SK-N-SH (cell line): ENCODE measurements at regions not wholly inside any gene's neighbourhood (a gene's known extent, or its start where the extent isn't known, plus 50 kb on each side); places are given as distances from the start of the nearest gene placed in this dataset.

Source experiments
- CTCF ChIA-PET: fragments of 300-600, 350-600 bp; formaldehyde crosslinking; extraction: SDS; loops from one replicate; lab custom pipeline; 2021; lab: Yijun Ruan, JAX
- POLR2A ChIA-PET: fragments of 350-600 bp; sonication (Branson Sonifier 250); formaldehyde crosslinking; extraction: SDS; loops from one replicate; lab custom pipeline; 2020; ENCODE audit warnings: antibody characterized with exemption, inconsistent platforms; lab: Yijun Ruan, JAX
- DNase-seq: peaks from one replicate; pipeline ENCODE4 v3.0.0; 2012
- H2AFZ ChIP-seq: fragments of 200-600 bp; sonication (generic); 2 replicates; pipeline ENCODE4 v1.8.1; 2016; ENCODE audit warnings: antibody characterized with exemption, mild to moderate bottlenecking, low read depth
- H3F3A ChIP-seq: fragments of 200-600 bp; sonication (generic); replicated peaks from 2 replicates; pipeline ENCODE3; 2016; ENCODE audit warnings: antibody characterized with exemption, mild to moderate bottlenecking; ENCODE audit not compliant: insufficient read depth
- H3K27ac ChIP-seq, 2 experiments: fragments of 200-500 bp in 1 of 2; fragments of 200-600 bp in 1 of 2; sonication (Bioruptor generic) in 1 of 2; sonication (generic), shearing (Covaris generic) in 1 of 2; 2 replicates each; pipeline versions ENCODE4 v1.5.1 to v1.6.1; 2014 to 2016; ENCODE audit warnings: low read depth in 2 of 2, inconsistent platforms in 1 of 2, low read length in 1 of 2, mild to moderate bottlenecking in 1 of 2, mixed read lengths in 1 of 2
- H3K27me3 ChIP-seq: fragments of 200-600 bp; sonication (generic), shearing (Covaris generic); 2 replicates; pipeline ENCODE4 v1.6.1; 2016; ENCODE audit warnings: mixed run types; ENCODE audit not compliant: insufficient read depth
- H3K36me3 ChIP-seq, 2 experiments: fragments of 200-500 bp in 1 of 2; fragments of 200-600 bp in 1 of 2; sonication (Bioruptor generic) in 1 of 2; sonication (generic) in 1 of 2; replicated peaks in 1 of 2; 2 replicates each; pipeline versions ENCODE3 to v1.5.1; 2014 to 2016; ENCODE audit warnings: low read length in 1 of 2, mild to moderate bottlenecking in 1 of 2; ENCODE audit not compliant: insufficient read depth in 2 of 2, control insufficient read depth in 1 of 2
- H3K4me1 ChIP-seq, 2 experiments: fragments of 200-500 bp in 1 of 2; fragments of 200-600 bp in 1 of 2; sonication (Bioruptor generic) in 1 of 2; sonication (generic), shearing (Covaris generic) in 1 of 2; 2 replicates each; pipeline versions ENCODE4 v1.5.1 to v1.6.1; 2014 to 2016; ENCODE audit warnings: low read depth in 1 of 2, low read length in 1 of 2, mixed run types in 1 of 2; ENCODE audit not compliant: insufficient read depth in 2 of 2, control insufficient read depth in 1 of 2
- H3K4me2 ChIP-seq: fragments of 200-600 bp; sonication (generic), shearing (Covaris generic); 2 replicates; pipeline ENCODE4 v1.6.1; 2017; ENCODE audit warnings: mixed run types
- H3K4me3 ChIP-seq, 2 experiments: fragments of 200-500 bp in 1 of 2; fragments of 200-600 bp in 1 of 2; sonication (Bioruptor generic) in 1 of 2; sonication (generic), shearing (Covaris generic) in 1 of 2; 2 replicates each; pipeline versions ENCODE4 v1.5.1 to v1.8.1; 2014 to 2016; ENCODE audit warnings: low read depth in 2 of 2, inconsistent platforms in 1 of 2, low read length in 1 of 2, mild to moderate bottlenecking in 1 of 2, mixed read lengths in 1 of 2, moderate library complexity in 1 of 2
- H3K79me2 ChIP-seq: fragments of 200-600 bp; sonication (generic); 2 replicates; pipeline ENCODE4 v1.8.1; 2017; ENCODE audit warnings: mild to moderate bottlenecking; ENCODE audit not compliant: insufficient read depth
- H3K9ac ChIP-seq: fragments of 200-600 bp; sonication (generic); 2 replicates; pipeline ENCODE4 v1.6.1; 2017; ENCODE audit warnings: mixed run types
- H3K9me2 ChIP-seq: fragments of 200-600 bp; sonication (generic); 2 replicates; pipeline ENCODE4 v1.6.1; 2017; ENCODE audit warnings: mixed run types
- H3K9me3 ChIP-seq: fragments of 200-600 bp; sonication (generic); 2 replicates; pipeline ENCODE4 v1.6.1; 2017; ENCODE audit warnings: mixed run types, mild to moderate bottlenecking, moderate library complexity
- H4K20me1 ChIP-seq: fragments of 200-600 bp; sonication (generic); 2 replicates; pipeline ENCODE4 v1.6.1; 2017; ENCODE audit warnings: mild to moderate bottlenecking, mixed run types; ENCODE audit not compliant: insufficient read depth
- CHD2 ChIP-seq: fragments of 150-350 bp; IDR thresholded peaks from 2 replicates; pipeline ENCODE4 v1.6.1; 2018; ENCODE audit warnings: low read length; ENCODE audit not compliant: partially characterized antibody
- CTCF ChIP-seq: fragments of 200-600 bp; sonication (generic); IDR thresholded peaks from 2 replicates; pipeline ENCODE4 v1.6.1; 2017; ENCODE audit warnings: antibody characterized with exemption, mild to moderate bottlenecking, moderate library complexity
- ELF1 ChIP-seq: IDR thresholded peaks from 2 replicates; pipeline ENCODE4 v1.4.0; 2012
- EZH2phosphoT487 ChIP-seq: fragments of 200-600 bp; sonication (generic); IDR thresholded peaks from 2 replicates; pipeline ENCODE4 v1.6.1; 2017; ENCODE audit warnings: low read depth, mixed run types, mild to moderate bottlenecking, antibody characterized with exemption, moderate library complexity, borderline replicate concordance
- FOSL2 ChIP-seq: IDR thresholded peaks from 2 replicates; pipeline ENCODE4 v1.4.0; 2012; ENCODE audit warnings: low read depth, mild to moderate bottlenecking, moderate library complexity, borderline replicate concordance
- FOXJ3 ChIP-seq: sonication (generic); formaldehyde crosslinking; IDR thresholded peaks from 2 replicates; pipeline ENCODE4 v1.5.1; 2020; ENCODE audit warnings: mild to moderate bottlenecking, missing genetic modification reagents
- GABPA ChIP-seq: IDR thresholded peaks from 2 replicates; pipeline ENCODE4 v1.4.0; 2012; ENCODE audit warnings: low read depth, mild to moderate bottlenecking
- MAX ChIP-seq: IDR thresholded peaks from 2 replicates; pipeline ENCODE4 v1.4.0; 2012; ENCODE audit warnings: low read depth
- NFIC ChIP-seq: IDR thresholded peaks from 2 replicates; pipeline ENCODE4 v1.4.0; 2012; ENCODE audit warnings: borderline replicate concordance
- RFX5 ChIP-seq: IDR thresholded peaks from 2 replicates; pipeline ENCODE4 v1.6.1; 2012; ENCODE audit warnings: mild to moderate bottlenecking, improper control_type of control experiment, low read length
- RXRA ChIP-seq: IDR thresholded peaks from 2 replicates; pipeline ENCODE4 v1.4.0; 2012; ENCODE audit warnings: low read depth, mild to moderate bottlenecking, borderline replicate concordance
- SIN3A ChIP-seq: IDR thresholded peaks from 2 replicates; pipeline ENCODE4 v1.6.1; 2012; ENCODE audit warnings: low read depth, mild to moderate bottlenecking, low read length, moderate library complexity, borderline replicate concordance
- TEAD4 ChIP-seq: IDR thresholded peaks from 2 replicates; pipeline ENCODE4 v1.4.0; 2012; ENCODE audit warnings: mild to moderate bottlenecking, borderline replicate concordance; ENCODE audit not compliant: insufficient read depth
- USF1 ChIP-seq: IDR thresholded peaks from 2 replicates; pipeline ENCODE4 v1.4.0; 2012; ENCODE audit warnings: low read depth, borderline replicate concordance
- YY1 ChIP-seq: IDR thresholded peaks from 2 replicates; pipeline ENCODE4 v1.4.0; 2012; ENCODE audit warnings: low read depth, mild to moderate bottlenecking
- WGBS: methylation state at CpG from one replicate; pipeline ENCODE4 v1.1.6; 2017; ENCODE audit warnings: low lambda C conversion rate; 5-methylcytosine and 5-hydroxymethylcytosine counted together

GRCh38 chr18:46297621-46298020, 193.4 kb downstream of the HAUS1 start:
- no peaks in the 10 kb centered on the region for H3K27me3 ChIP-seq
- no peak overlapping the region for H3K4me2 ChIP-seq
- H3K9me2 ChIP-seq: no peaks in the 10 kb centered on the region
- 92% methylated on average over 3 of the region's 3 CpGs for WGBS
- CTCF ChIA-PET: interaction anchor here (2.2 kb wide), 1 partner anchor 360 kb away, joined by 9 read pairs; no protein-coding TSS in a partner anchor
- H4K20me1 ChIP-seq: no peaks in the 10 kb centered on the region
- no peak overlapping the region for H2AFZ ChIP-seq
- H3K9ac ChIP-seq: no peak overlapping the region
- H3K79me2 ChIP-seq: no peaks in the 10 kb centered on the region
- H3K4me3 ChIP-seq: no peak overlapping the region
- TF ChIP-seq RFX5 (no peak), SIN3A (no peak), EZH2phosphoT487 (no peak), RXRA (no peak), YY1 (no peak), ELF1 (no peak), NFIC (no peak), USF1 (no peak), MAX (no peak), FOXJ3 (CRISPR knock-in tag) (no peak), TEAD4 (no peak), CTCF (no peak), GABPA (no peak), FOSL2 (no peak), CHD2 (no peak)
- no peaks in the 10 kb centered on the region for H3F3A ChIP-seq
- no peaks in the 10 kb centered on the region for H3K36me3 ChIP-seq
- POLR2A ChIA-PET: no interaction called here
- no peak overlapping the region for H3K27ac ChIP-seq
- no peak for DNase-seq
- no peaks in the 10 kb centered on the region for H3K9me3 ChIP-seq
- H3K4me1 ChIP-seq: peaks cover 0 to 2% of the 10 kb centered on the region in 2 experiments; a peak in 1 of 4 replicates

- H3K79me2 ChIP-seq: no peaks in the 10 kb centered on the region
- TF ChIP-seq TEAD4: no peak
- TF ChIP-seq, all 33 proteins: peak for 0
- Histone ChIP-seq H2AFZ (no peak overlapping the region), H3K9ac (no peak overlapping the region), H3K4me1 (no peaks in the 10 kb centered on the region; a peak in 1 of 4 replicates), H3K4me2 (no peak overlapping the region), H3K27ac (no peak overlapping the region), H3K9me2 (no peaks in the 10 kb centered on the region), H3K4me3 (no peak overlapping the region), H3K36me3 (no peaks in the 10 kb centered on the region), H3K27me3 (no peaks in the 10 kb centered on the region), H4K20me1 (no peaks in the 10 kb centered on the region), H3K9me3 (no peaks in the 10 kb centered on the region), H3F3A (no peaks in the 10 kb centered on the region)
- 80% methylated on average over 4 of the region's 6 CpGs for WGBS
- DNase-seq: no peak
- POLR2A ChIA-PET: no interaction called here
- CTCF ChIA-PET: interaction anchor here (1.7 to 2.2 kb wide), 2 partner anchors 17 to 360 kb away, joined by 4 to 9 read pairs; no protein-coding TSS in a partner anchor
Observed at GRCh38 chr18:46298511-46298910, 194.3 kb downstream of the HAUS1 start.
